SK-N-SH treated with all-trans-retinoic acid at 6 μM for 48 hours (cell line): ENCODE measurements at regions not wholly inside any gene's neighbourhood (a gene's known extent, or its start where the extent isn't known, plus 50 kb on each side); places are given as distances from the start of the nearest gene placed in this dataset.

Experiments
- ARNTL ChIP-seq: fragments of 450-650 bp; formaldehyde crosslinking; IDR thresholded peaks from 2 replicates; pipeline ENCODE4 v1.5.0; 2020; ENCODE audit warnings: low read depth, mild to moderate bottlenecking, moderate library complexity, borderline replicate concordance
- ESRRG ChIP-seq: fragments of 250-450 bp; sonication (Bioruptor Pico); IDR thresholded peaks from 2 replicates; pipeline ENCODE4 v1.6.1; 2021; ENCODE audit warnings: mild to moderate bottlenecking
- ISL1 ChIP-seq: fragments of 250-450 bp; sonication (Bioruptor Pico); IDR thresholded peaks from 2 replicates; pipeline ENCODE4 v2.1.2; 2022; ENCODE audit warnings: mild to moderate bottlenecking, moderate library complexity
- OSR1 ChIP-seq: fragments of 250-450 bp; sonication (Bioruptor Pico); IDR thresholded peaks from 2 replicates; pipeline ENCODE4 v1.8.0; 2022; ENCODE audit warnings: moderate library complexity, mild to moderate bottlenecking, inconsistent platforms
- POU6F1 ChIP-seq: fragments of 250-450 bp; sonication (Bioruptor Pico); IDR thresholded peaks from 2 replicates; pipeline ENCODE4 v1.8.0; 2021; ENCODE audit warnings: low read depth, mild to moderate bottlenecking, moderate library complexity, borderline replicate concordance
- PPARA ChIP-seq: fragments of 250-450 bp; sonication (Bioruptor Pico); IDR thresholded peaks from 2 replicates; pipeline ENCODE4 v1.5.0; 2020; ENCODE audit warnings: mild to moderate bottlenecking, borderline replicate concordance
- RARB ChIP-seq: fragments of 250-450 bp; sonication (Bioruptor Pico); IDR thresholded peaks from 2 replicates; pipeline ENCODE4 v1.8.0; 2021; ENCODE audit warnings: mild to moderate bottlenecking, moderate library complexity
- TCF4 ChIP-seq: fragments of 250-450 bp; sonication (Bioruptor Pico); IDR thresholded peaks from 2 replicates; pipeline ENCODE4 v1.8.0; 2021; ENCODE audit warnings: mild to moderate bottlenecking, moderate library complexity, borderline replicate concordance
- ZFP30 ChIP-seq: fragments of 450-650 bp; formaldehyde crosslinking; IDR thresholded peaks from 2 replicates; pipeline ENCODE4 v1.5.0; 2022; ENCODE audit warnings: mild to moderate bottlenecking, moderate library complexity
- ZNF565 ChIP-seq: fragments of 450-650 bp; formaldehyde crosslinking; conservative IDR thresholded peaks from 2 replicates; pipeline ENCODE4 v1.5.0; 2020; ENCODE audit warnings: low read depth, mild to moderate bottlenecking, moderate library complexity
- TF ChIP-seq, protein P1 (sequence below): fragments of 250-450 bp; sonication (Bioruptor Pico); IDR thresholded peaks from 2 replicates; pipeline ENCODE4 v1.8.0; 2020; ENCODE audit warnings: mild to moderate bottlenecking, moderate library complexity, borderline replicate concordance

- TF ChIP-seq ZFP30 (CRISPR knock-in tag), result no peak
- no peak for TF ChIP-seq ARNTL
- TF ChIP-seq, protein P1, sequence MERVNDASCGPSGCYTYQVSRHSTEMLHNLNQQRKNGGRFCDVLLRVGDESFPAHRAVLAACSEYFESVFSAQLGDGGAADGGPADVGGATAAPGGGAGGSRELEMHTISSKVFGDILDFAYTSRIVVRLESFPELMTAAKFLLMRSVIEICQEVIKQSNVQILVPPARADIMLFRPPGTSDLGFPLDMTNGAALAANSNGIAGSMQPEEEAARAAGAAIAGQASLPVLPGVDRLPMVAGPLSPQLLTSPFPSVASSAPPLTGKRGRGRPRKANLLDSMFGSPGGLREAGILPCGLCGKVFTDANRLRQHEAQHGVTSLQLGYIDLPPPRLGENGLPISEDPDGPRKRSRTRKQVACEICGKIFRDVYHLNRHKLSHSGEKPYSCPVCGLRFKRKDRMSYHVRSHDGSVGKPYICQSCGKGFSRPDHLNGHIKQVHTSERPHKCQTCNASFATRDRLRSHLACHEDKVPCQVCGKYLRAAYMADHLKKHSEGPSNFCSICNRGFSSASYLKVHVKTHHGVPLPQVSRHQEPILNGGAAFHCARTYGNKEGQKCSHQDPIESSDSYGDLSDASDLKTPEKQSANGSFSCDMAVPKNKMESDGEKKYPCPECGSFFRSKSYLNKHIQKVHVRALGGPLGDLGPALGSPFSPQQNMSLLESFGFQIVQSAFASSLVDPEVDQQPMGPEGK (CRISPR knock-in tag), result no peak
- TF ChIP-seq ZNF565 (CRISPR knock-in tag), result no peak
- no peak for TF ChIP-seq ESRRG (CRISPR knock-in tag)
- TF ChIP-seq RARB (CRISPR knock-in tag), result no peak
- no peak for TF ChIP-seq PPARA (CRISPR knock-in tag)
- no peak for TF ChIP-seq ISL1 (CRISPR knock-in tag)
- no peak for TF ChIP-seq POU6F1 (CRISPR knock-in tag)
- no peak for TF ChIP-seq TCF4
- no peak for TF ChIP-seq OSR1 (CRISPR knock-in tag)
These were observed 104.8 kb upstream of the CDH19 start for GRCh38 chr18:66708646-66709045.
